22Rv1 (cell line): ENCODE measurements at regions not wholly inside any gene's neighbourhood (a gene's known extent, or its start where the extent isn't known, plus 50 kb on each side); places are given as distances from the start of the nearest gene placed in this dataset.

Source experiments
- ZFX ChIP-seq: fragments of 450-650 bp; IDR thresholded peaks from 2 replicates; pipeline ENCODE4 v1.6.1; 2017; ENCODE audit warnings: antibody characterized with exemption, borderline replicate concordance
- TF ChIP-seq, protein P1 (sequence below): fragments of 450-650 bp; IDR thresholded peaks from 2 replicates; pipeline ENCODE4 v1.5.1; 2017; ENCODE audit warnings: mild to moderate bottlenecking

DNA sequence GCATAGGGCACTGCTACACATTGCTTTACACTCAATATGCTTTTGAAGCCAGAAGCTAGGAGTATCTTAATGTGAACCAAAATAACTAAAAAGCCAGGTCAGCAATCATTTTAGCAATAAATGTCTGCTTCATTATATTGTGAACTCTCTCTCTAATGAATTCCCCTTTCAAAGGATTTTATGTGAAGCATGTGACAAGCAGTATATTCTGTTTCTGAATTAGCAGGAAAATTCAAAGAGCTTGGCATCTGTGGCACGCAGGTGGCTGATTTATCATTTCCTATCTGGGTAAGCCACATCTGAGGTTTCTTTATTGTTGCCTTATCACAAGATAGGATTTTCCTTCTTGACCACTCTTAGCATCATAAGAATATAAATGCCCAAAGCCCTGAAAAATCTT lies 56.8 kb upstream of the KLF12 start:
- TF ChIP-seq, protein P1, sequence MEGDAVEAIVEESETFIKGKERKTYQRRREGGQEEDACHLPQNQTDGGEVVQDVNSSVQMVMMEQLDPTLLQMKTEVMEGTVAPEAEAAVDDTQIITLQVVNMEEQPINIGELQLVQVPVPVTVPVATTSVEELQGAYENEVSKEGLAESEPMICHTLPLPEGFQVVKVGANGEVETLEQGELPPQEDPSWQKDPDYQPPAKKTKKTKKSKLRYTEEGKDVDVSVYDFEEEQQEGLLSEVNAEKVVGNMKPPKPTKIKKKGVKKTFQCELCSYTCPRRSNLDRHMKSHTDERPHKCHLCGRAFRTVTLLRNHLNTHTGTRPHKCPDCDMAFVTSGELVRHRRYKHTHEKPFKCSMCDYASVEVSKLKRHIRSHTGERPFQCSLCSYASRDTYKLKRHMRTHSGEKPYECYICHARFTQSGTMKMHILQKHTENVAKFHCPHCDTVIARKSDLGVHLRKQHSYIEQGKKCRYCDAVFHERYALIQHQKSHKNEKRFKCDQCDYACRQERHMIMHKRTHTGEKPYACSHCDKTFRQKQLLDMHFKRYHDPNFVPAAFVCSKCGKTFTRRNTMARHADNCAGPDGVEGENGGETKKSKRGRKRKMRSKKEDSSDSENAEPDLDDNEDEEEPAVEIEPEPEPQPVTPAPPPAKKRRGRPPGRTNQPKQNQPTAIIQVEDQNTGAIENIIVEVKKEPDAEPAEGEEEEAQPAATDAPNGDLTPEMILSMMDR, result no peak
- no peak for TF ChIP-seq ZFX
